NB4 (cell line): ENCODE measurements at regions not wholly inside any gene's neighbourhood (a gene's known extent, or its start where the extent isn't known, plus 50 kb on each side); places are given as distances from the start of the nearest gene placed in this dataset.

Experiments used
- CTCF ChIP-seq: IDR thresholded peaks from one replicate; pipeline ENCODE4 v1.5.1; 2012; ENCODE audit warnings: low read depth, low read length
- MYC ChIP-seq: IDR thresholded peaks from 2 replicates; pipeline ENCODE4 v1.6.1; 2011; ENCODE audit warnings: low read depth, low read length
- POLR2A ChIP-seq: IDR thresholded peaks from 2 replicates; pipeline ENCODE4 v1.6.1; 2011; ENCODE audit warnings: mild to moderate bottlenecking; ENCODE audit not compliant: insufficient read length; ENCODE audit errors: extremely low read depth

GRCh38 chr10:28842321-28842720 lies 165.0 kb downstream of the BAMBI start:
- TF ChIP-seq CTCF (no peak), POLR2A (no peak), MYC (no peak)
